H54 (cell line): ENCODE measurements at regions not wholly inside any gene's neighbourhood (a gene's known extent, or its start where the extent isn't known, plus 50 kb on each side); places are given as distances from the start of the nearest gene placed in this dataset.

Experiments
- DNase-seq: peaks from one replicate; pipeline ENCODE4 v3.0.0; 2011; ENCODE audit warnings: low spot score, mixed read lengths; ENCODE audit not compliant: insufficient read length
- FAIRE-seq: peaks from 3 replicates; lab custom pipeline; 2011; peaks lifted over from hg19 to GRCh38; lab: Jason Lieb, UNC
- POLR2A ChIP-seq: IDR thresholded peaks from 2 replicates; pipeline ENCODE4 v1.6.1; 2011; ENCODE audit warnings: low read depth, mild to moderate bottlenecking, low read length

DNA sequence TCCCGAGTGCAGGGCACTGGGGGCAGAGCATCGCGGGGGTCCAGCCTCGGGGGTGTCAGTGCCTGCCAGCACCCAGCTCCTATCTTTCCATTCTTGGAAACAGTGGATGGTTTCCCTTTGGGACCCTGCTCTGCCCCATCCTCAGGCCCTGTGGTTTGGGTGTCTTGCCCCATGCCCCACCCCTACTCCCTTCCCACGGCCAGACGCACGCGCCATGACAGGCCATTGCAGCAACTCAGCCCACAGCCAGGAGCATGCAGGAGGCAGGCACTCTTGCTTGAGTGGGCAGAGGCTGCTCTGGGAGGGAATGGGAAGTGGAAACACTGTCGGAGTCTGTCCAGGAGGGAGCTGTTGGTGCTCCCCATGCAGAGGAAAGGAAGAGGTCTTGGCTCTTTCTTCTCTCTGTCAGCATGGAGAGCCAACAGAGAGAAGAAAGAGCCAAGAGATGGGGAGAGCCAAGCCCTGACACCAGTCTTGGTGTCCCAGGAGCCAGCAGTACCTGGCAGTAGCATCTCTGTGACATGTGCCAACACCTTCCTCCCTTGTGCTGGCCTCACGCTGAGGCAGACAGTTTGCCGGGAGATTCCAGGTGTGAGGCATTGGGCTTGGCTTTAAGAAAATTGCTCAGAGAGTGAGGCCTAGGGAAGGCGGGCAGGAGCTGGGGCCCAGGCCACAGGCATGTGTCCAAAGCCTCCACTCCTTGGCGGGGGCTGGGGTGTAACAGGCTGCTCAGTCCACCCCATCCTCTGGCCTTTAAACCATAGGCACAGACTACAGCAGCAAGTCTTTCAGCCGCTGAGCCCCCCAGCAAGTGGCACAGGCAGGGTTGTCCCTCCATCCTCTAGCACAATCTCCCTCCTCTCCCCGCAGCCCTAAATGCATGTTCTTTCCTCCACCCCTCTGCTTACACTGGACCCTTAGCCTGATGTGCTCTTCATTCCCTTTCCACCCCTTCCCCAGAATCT is 86.7 kb upstream of the UQCRFS1 start:
- no peak for DNase-seq
- FAIRE-seq: no peak
- TF ChIP-seq POLR2A: no peak

DNA sequence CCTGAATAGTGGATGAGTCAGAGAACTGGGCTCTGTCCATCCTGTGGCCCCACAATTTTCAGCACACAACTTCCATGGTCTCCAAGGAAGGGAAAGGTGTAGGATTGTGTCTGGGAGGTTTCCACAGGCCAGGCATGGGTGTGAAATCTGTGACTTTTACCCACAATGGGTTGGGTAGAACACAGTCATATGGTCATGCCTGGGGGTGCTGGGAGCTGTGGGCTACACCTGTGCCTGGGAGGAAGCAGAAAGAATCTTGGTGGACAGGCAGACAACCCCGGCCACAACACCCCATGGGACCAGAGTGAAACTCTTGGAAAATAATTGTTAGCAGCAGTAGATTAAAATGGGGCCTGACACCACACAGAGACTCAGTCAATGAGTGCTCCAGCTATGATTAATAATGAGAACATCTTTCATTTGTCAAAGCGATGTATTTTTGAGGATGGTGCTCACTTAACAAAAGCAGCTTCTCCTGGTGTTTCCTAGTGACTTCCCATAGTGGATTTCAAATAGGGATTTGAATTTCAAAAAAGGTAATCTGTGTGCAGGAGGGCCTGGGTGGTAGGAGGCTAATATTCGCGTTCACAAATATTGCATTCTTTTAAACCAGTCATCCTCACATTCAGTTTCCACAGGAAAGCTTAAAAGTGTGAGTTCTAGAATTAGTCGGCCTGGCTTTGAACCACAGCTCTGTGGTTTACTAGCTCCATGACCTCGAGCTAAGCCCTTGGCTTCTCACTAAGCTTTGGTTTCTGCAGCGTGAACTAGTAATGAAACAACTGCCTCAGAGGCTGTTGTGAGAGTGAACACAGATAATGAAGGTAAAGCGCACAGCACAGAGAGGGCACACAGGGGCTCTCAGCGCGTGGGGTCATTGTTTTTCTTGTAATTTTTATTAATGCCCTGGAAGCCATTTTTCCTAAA is 89.3 kb upstream of the UQCRFS1 start:
- no peak for TF ChIP-seq POLR2A
- no peak for FAIRE-seq
- DNase-seq: no peak

DNA sequence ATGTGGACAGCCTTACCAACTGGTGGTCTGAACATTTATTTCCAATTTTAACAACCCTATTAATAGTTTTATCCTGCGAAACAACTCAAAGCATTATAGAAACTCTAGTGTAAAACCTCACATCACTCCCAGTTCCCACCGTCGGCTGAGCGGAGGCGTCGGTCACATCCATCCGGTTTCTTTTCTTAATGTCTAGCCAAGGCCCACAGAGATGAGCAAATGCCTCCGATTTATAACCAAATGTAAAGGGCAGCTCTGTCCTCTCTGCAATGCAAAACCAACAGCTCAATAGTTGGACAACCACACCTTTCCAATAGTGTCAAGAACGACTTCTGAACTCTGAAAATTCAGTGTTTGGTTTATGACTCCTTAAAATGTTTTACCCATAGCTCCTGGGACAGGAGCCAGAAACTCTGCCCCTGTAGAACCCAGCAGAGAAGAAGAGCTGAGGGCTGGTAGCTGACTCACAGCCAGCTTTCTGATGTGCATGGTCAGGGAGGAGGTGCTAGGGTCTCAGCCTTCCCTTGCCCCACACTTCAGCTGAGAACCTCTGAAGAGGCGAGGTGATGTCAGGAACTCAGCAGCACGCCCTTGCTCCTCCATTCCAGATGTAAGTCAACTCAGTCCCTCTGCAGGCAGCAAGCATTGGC is 90.2 kb upstream of the UQCRFS1 start:
- DNase-seq (no peak), FAIRE-seq (no peak)
- no peak for TF ChIP-seq POLR2A

DNA sequence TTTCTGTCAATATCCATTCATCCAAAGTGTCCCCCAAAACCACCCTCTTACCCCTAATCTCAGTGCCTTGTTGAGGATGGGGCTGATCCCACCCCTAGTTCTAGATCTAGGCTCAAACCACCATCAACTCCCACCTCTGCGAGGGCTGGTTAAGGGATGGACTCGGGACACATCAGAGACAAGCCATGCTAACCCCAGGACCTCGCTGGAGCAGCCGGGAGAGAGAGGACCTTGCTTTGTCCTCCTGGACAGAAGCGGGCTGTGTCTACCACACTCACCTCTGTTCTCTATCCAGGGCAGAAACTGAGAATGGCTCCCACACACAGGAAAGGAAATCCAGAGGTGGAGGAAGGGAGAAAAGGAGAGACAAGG is 90.8 kb upstream of the UQCRFS1 start:
- TF ChIP-seq POLR2A: no peak
- no peak for FAIRE-seq
- DNase-seq: no peak

DNA sequence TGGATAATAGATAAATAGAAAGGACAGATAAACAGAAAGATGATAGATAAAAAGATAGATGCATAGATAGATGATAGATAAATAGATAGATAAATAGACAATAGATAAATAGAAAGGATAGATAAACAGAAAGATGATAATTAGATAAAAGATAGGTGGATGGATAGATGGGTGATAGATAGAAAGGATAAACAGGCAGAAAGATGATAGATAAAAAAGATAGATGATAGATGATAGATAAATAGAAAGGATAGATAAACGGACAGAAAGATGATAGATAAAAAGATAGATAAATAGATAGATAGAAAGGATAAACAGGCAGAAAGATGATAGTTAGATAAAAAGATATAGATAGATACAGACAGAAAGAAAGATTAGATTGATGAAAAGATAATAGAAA is 92.3 kb upstream of the UQCRFS1 start:
- no peak for FAIRE-seq
- TF ChIP-seq POLR2A: no peak
- no peak for DNase-seq

DNA sequence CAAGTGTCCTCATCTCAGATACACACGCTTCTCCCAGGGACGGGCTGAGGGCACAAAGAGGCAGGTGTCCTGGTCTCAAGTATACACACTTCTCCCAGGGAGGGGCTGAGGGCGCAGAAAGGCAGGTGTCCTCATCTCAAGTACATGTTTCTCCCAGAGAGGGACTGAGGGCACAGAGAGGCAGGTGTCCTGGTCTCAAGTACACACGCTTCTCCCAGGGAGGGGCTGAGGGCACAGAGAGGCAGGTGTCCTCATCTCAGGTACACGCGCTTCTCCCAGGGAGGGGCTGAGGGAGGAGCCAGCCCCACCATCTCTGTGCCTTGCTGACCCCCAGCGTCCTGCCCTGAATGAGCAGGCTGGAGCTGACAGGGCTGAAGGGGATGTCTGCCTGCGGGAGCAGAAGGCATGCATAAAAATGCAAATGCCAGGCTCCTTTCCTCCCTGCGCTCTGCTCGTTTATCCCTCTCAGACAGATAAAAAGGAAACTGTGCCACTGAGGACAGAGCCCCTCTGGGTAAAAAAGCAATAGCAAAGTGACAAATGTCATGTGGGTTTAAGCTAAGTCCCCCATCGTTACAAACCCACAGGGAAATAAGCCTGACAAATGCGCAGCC is 96.1 kb upstream of the UQCRFS1 start:
- FAIRE-seq: no peak

DNA sequence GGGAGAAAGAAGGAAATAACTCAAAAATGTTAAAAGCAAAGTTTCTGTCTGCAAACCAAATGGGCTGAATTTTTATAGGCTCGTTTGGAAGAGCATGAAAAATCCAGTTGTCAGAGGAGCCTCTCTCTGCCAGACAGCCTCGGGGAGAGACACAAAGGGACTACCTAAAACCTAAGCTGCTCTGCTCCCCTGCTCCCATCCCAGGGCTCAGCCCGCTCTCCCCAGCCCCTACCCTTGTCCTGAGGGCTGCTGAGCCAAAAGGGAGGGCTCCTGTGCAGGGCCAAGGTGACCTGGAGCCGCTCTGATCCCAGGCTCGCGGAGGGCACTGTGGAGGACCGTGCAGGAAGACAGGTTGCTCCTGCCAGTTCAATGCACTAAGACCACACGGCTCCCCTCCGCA is 96.7 kb upstream of the UQCRFS1 start:
- FAIRE-seq: no peak
- no peak for TF ChIP-seq POLR2A
- no peak for DNase-seq

More for the DNA sequence above, 96.1 kb upstream of the UQCRFS1 start:
- TF ChIP-seq POLR2A: no peak
- DNase-seq: no peak

DNA sequence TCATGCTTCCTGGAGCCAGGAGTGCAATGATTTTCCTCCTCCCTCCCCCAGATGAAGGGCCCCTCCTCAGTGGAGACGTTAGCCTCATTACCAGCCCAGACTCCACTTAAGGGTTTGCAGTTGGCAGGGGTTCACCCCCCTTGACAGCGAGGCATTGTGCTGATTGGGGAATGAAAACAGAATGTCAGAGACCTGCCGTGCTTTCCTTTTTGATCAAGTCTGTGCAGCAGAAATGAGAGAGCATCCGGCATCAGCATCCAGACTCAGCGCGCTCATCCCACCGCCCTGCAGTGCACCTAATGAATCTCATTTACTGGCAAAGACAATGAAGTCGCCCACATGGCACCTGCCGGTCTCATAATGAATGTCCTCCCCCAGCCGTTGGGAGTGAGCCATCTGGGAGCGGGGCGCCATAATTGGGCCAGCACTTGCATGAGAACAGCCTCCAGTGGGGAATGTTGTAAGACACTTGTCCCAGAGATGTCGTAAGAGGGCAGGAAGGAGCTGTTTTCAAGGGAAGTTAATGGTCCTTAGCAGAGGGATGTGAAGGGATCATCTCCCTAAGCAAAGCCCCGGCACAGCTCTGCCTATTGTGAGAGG is 98.3 kb upstream of the UQCRFS1 start:
- no peak for TF ChIP-seq POLR2A
- no peak for DNase-seq
- FAIRE-seq: no peak

DNA sequence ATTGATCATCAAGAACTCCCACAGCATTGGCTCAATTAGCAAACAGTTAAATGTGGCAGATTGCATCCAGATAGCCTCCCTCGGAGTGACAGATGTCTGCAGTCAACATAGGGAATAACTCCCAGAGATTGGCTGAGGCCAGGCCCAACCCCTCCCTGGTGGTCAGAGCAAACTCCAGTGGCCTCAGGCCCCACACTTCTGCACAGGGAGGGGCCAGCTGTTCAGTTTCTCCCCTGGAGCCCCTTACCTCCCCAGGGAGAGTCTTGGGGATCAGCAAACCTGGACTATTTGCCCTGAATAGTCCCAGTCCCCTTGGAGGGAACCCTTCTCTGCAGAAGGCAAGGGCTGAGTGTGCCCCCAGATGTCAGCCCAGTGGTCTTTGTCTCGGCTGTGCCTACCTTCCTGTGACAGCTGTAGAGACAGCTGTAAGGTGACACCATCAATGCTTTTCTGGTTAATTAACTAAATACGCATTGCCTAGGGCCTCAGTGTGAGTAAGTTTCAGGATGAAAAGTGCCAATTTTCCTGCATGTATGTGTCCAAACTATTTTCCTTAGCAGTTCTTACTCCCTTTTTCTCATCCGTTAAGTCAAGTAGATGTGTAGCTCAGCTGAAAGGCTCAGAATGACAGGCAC is 102.7 kb upstream of the UQCRFS1 start:
- FAIRE-seq (no peak), DNase-seq (no peak)
- no peak for TF ChIP-seq POLR2A

DNA sequence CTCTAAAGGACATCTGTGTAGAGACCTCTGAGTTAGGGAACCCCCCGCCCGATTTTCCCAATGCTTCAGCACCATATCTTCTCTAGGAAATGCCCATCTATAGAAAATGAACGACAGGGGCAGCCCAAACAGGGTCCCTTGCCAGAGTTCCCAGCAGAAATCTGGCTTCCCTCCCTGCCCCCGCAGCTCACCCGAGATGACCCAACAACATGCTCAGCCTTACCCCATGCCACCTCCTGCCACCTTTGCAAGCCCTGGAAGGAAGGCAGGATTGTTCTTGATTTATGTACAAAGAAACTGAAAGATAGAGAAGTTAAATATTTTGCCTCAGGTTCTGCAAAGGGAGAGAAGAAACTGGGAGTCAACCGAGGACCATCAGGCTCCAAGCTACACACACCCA is 105.6 kb upstream of the UQCRFS1 start:
- DNase-seq: no peak
- no peak for TF ChIP-seq POLR2A
- no peak for FAIRE-seq

DNA sequence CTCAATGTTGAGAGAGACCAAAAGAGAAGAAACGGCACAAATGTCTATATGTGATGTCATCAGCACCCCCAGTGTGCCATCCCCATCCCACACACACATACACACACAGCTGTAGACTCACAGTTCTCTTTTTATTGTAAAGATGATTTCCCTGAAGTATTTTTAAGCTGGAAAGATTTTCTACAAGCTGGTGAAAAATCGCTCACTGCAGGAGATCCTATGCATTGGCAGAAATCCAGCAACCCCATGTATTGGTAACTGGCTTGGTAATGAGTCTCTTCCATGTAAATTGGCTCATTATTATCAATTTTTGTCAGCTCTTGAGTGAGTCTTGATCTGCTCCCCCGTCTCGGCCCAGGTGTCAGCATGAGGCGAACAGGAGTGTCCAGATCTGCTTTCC is 107.1 kb upstream of the UQCRFS1 start:
- FAIRE-seq (no peak), DNase-seq (no peak)
- TF ChIP-seq POLR2A: no peak

DNA sequence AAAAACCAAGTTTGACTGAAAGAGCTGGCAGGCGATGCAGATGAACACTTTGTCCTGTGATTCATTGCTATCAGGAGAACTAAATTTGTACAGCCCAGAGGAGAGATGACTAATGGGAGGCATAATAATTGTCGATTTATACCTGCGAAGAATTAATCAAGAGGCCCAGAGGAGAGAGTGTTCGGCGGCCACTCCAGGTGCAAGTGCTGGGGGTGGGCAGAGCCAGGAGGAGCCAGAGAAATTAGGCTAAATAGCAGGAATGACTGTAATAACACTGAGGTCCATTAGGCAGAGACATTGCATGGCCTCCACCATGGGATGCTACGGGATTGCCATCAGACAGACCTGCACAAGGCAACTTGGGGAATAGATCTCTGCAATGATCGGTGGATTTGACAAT is 107.7 kb upstream of the UQCRFS1 start:
- TF ChIP-seq POLR2A: no peak
- no peak for DNase-seq
- no peak for FAIRE-seq

DNA sequence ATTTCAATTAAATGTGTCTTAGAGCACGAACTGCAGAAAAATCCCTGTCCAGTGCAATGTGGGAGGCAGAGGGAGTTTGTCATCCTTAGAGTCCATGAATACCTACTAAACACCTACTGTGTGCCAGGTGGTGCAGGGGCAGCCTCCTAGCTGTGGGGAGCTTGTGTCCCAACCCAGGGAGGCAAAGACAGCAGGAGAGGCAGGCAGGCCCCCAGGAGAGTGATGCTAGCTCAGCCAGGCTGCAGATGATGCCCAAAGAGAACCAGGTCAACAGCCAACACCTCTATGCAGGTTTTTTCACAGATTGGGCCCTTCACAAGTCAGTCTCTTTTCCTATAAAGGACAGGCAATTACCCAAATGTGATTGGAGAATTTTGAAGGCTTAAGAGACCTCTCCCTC is 108.2 kb upstream of the UQCRFS1 start:
- no peak for TF ChIP-seq POLR2A
- DNase-seq (no peak), FAIRE-seq (no peak)
